ENCODE measurements at regions not wholly inside any gene's neighbourhood (a gene's known extent, or its start where the extent isn't known, plus 50 kb on each side); places are given as distances from the start of the nearest gene placed in this dataset.

DNA sequence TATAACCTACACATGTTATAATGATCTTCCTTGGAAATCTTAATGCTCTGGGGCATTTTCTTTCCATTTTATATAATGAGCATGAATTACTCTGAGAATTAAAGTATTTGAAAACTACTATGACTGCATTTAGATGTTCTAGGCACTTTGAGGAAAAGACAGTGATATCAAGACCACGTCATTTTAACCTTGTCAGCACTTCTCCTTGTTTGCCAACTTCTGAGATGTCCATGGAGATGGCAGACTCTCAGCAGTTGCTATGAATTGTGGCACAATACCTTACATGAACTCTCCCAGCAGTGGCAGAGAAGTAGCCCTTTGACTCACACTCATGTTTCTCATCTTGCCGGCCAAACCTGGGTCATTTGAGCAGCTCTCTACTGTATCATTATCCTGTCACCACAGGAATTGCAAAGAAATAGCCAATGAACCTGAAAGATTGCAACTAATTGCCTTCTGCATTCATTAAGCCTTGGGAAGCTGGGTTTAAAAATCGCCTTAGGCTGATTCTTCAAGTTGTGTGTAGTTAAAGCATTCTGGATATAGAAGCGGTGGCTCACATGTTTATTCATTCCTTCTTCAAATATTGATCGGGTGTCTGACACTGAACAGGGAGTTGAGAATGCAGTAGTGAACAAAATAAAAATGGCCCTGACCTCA, 272.2 kb upstream of the CFAP20DC start:
- TF ChIP-seq, protein P1, sequence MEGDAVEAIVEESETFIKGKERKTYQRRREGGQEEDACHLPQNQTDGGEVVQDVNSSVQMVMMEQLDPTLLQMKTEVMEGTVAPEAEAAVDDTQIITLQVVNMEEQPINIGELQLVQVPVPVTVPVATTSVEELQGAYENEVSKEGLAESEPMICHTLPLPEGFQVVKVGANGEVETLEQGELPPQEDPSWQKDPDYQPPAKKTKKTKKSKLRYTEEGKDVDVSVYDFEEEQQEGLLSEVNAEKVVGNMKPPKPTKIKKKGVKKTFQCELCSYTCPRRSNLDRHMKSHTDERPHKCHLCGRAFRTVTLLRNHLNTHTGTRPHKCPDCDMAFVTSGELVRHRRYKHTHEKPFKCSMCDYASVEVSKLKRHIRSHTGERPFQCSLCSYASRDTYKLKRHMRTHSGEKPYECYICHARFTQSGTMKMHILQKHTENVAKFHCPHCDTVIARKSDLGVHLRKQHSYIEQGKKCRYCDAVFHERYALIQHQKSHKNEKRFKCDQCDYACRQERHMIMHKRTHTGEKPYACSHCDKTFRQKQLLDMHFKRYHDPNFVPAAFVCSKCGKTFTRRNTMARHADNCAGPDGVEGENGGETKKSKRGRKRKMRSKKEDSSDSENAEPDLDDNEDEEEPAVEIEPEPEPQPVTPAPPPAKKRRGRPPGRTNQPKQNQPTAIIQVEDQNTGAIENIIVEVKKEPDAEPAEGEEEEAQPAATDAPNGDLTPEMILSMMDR (IDR thresholded peaks at IDR 0.05; ENCODE audit: unreplicated experiment) = no peak
- no peak for DNase-seq
- CTCF ChIA-PET = no interaction called here

DNA sequence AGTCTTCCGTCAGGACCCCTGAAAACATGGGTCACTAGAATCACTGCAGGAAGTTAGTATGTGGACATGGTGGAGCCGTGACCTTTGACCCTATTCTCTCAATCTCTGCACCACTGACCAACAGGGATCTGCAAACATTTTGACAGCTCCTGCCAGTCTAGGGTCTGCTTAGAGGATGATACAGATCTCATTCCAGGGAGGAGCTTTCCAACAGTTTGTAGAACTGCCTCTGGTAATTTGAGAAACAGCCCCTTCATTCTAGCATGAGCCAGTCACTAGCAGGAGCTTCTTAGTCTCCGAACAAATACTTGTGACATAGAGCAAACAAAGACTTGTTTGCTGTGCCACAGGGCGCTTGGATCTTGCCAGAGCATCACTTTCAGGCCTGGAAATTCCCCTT, 270.3 kb upstream of the CFAP20DC start:
- DNase-seq = no peak
- Mint-ChIP-seq H3K27ac (ENCODE audit: unreplicated experiment) (no peak overlapping the region), H3K27me3 (ENCODE audit: unreplicated experiment) (no peaks in the 10 kb centered on the region), H3K36me3 (ENCODE audit: insufficient read depth, unreplicated experiment) (no peaks in the 10 kb centered on the region), H3K4me1 (ENCODE audit: low read depth, unreplicated experiment) (no peaks in the 10 kb centered on the region), H3K9me3 (ENCODE audit: low read depth, unreplicated experiment) (peaks cover 3% of the 10 kb centered on the region), H3K4me3 (ENCODE audit: low read depth, unreplicated experiment) (no peak overlapping the region)
- CTCF ChIA-PET = no interaction called here
- TF ChIP-seq, protein P1 (IDR thresholded peaks at IDR 0.05; ENCODE audit: unreplicated experiment) = no peak
- intact Hi-C loops (cut with micrococcal nuclease; ENCODE audit: unreplicated experiment) = no loop called here
- no TSS peak for BruUV-seq (replicated peaks)

More for the DNA sequence above, 272.2 kb upstream of the CFAP20DC start:
- Mint-ChIP-seq H3K4me1 (ENCODE audit: low read depth, unreplicated experiment) (no peaks in the 10 kb centered on the region), H3K27ac (ENCODE audit: unreplicated experiment) (no peak overlapping the region), H3K4me3 (ENCODE audit: low read depth, unreplicated experiment) (no peak overlapping the region), H3K9me3 (ENCODE audit: low read depth, unreplicated experiment) (peaks cover 6% of the 10 kb centered on the region), H3K36me3 (ENCODE audit: insufficient read depth, unreplicated experiment) (no peaks in the 10 kb centered on the region), H3K27me3 (ENCODE audit: unreplicated experiment) (no peaks in the 10 kb centered on the region)
- intact Hi-C loops (cut with micrococcal nuclease; ENCODE audit: unreplicated experiment) = no loop called here
- no TSS peak for BruUV-seq (replicated peaks)

DNA sequence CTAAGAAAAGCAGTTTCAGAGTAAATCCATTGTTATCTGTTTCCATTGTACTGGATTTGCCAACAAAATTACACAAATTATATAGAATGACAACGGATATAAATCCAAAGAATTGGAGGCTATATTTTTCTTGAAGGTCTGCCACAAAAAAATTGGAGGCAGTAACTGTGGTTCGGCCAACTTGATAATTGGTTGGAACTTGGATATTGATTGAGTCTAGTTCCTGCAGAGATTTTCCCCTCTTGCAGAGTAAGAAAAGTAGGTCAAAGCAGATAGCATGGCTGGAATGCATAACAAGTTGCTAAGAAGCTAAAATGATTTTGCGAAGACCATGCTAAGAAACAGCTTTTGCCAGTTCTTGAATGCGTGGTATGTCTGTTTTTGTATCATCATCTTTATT, 269.6 kb upstream of the CFAP20DC start:
- Mint-ChIP-seq H3K27ac (ENCODE audit: unreplicated experiment) (no peak overlapping the region), H3K27me3 (ENCODE audit: unreplicated experiment) (no peaks in the 10 kb centered on the region), H3K36me3 (ENCODE audit: insufficient read depth, unreplicated experiment) (no peaks in the 10 kb centered on the region), H3K4me1 (ENCODE audit: low read depth, unreplicated experiment) (no peaks in the 10 kb centered on the region), H3K9me3 (ENCODE audit: low read depth, unreplicated experiment) (peaks cover 3% of the 10 kb centered on the region), H3K4me3 (ENCODE audit: low read depth, unreplicated experiment) (no peak overlapping the region)
- no peak for DNase-seq
- intact Hi-C loops (cut with micrococcal nuclease; ENCODE audit: unreplicated experiment) = no loop called here
- CTCF ChIA-PET = no interaction called here
- TF ChIP-seq, protein P1 (IDR thresholded peaks at IDR 0.05; ENCODE audit: unreplicated experiment) = no peak
- BruUV-seq (replicated peaks) = no TSS peak

DNA sequence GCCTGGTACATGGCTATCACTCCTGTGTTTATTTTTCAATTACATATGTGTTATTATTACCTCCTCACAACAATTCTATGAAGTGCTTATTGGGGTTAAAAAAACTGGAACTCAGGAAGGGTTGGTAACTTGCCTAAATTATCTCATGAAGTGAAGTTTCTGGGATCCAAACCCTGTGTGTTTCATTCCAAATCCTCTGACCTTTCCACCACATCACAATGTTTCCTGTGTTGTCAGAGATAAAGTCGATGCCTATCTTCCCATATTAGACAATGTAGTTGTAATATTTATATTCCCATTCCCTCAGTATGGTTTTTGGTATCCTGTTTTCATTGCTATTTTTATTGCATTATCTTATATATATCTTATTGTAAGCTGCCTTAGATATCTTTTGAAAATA, 269.1 kb upstream of the CFAP20DC start:
- no peak for DNase-seq
- intact Hi-C loops (cut with micrococcal nuclease; ENCODE audit: unreplicated experiment) = no loop called here
- H3K27ac Mint-ChIP-seq (ENCODE audit: unreplicated experiment) = no peak overlapping the region
- H3K36me3 Mint-ChIP-seq (ENCODE audit: insufficient read depth, unreplicated experiment) = no peaks in the 10 kb centered on the region
- H3K4me1 Mint-ChIP-seq (ENCODE audit: low read depth, unreplicated experiment) = no peaks in the 10 kb centered on the region
- CTCF ChIA-PET = no interaction called here
- peaks cover 5% of the 10 kb centered on the region for H3K9me3 Mint-ChIP-seq (ENCODE audit: low read depth, unreplicated experiment)
- TF ChIP-seq, protein P1 (IDR thresholded peaks at IDR 0.05; ENCODE audit: unreplicated experiment) = no peak
- BruUV-seq (replicated peaks) = no TSS peak
- H3K4me3 Mint-ChIP-seq (ENCODE audit: low read depth, unreplicated experiment) = no peak overlapping the region
- H3K27me3 Mint-ChIP-seq (ENCODE audit: unreplicated experiment) = no peaks in the 10 kb centered on the region

All from Calu3 (cell line).